OCI-M2 (cell line): ENCODE measurements at regions not wholly inside any gene's neighbourhood (a gene's known extent, or its start where the extent isn't known, plus 50 kb on each side); places are given as distances from the start of the nearest gene placed in this dataset.

Experiments used
- DNase-seq: peaks from one replicate; lab custom pipeline; 2025; ENCODE audit not compliant: unreplicated experiment; lab: John Stamatoyannopoulos, UW

DNA sequence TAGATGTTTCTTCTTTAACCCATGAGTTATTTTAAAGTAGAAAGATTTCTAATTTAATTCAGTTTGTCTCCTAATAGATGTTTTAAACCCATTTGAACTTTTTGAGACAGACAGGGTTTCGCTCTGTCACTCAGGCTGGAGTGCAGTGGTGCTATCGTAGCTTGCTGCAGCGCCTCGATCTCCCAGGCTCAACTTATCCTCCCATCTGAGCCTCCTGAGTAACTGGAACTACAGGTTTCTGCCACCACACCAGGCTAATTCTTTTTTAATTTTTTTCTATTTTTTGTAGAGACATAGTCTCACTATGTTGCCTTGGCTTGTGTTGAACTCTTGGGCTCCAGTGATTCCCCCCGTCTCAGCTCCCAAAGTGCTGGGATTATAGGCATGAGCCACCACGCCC, 53.0 kb upstream of the RAB18 start:
- DNase-seq = no peak

DNA sequence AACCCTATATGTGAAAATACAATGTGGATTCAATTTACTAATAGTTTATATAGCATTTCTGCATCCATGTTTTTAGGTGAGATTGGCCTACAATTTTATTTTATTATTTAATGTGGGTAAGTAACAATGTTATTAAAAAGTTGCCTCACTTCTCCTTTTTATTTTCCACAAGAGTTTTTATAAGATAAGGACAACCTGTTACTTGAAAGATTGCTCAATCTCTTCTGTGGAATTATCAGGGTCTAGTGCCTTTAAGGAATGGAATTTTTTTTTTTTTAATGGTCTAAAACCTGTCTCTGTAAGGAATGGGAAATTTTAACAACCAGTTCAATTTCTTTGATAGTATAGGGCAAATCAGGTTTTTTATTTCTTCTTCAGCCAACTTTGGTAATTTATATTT, 53.9 kb upstream of the RAB18 start:
- DNase-seq = no peak

DNA sequence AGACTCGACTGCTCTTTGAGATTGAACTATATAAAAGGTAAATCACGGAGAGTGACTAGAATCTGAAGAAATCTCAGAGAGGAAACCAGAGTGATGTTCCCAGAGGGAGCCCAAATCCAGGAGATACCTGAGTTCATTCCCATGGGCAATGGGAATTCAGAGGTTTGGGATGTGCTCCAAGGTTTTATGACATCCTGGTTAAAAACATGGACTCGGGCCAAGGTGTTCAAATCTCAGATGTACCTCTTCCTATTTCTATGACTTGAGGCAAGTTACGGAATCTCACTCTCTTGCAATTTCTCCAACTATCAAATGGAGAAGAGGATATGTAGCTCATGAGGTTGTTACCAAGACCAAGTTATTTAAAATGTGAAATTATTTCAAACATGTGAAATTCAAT, 54.5 kb upstream of the RAB18 start:
- DNase-seq = no peak

GRCh38 chr10:27448921-27449320, 55.2 kb upstream of the RAB18 start:
- DNase-seq = no peak

GRCh38 chr10:27447540-27447939, 56.6 kb upstream of the RAB18 start:
- DNase-seq = no peak

- peak; percentile 5 for DNase-seq
Observed at GRCh38 chr10:27446091-27446918, 57.8 kb upstream of the RAB18 start.

DNA sequence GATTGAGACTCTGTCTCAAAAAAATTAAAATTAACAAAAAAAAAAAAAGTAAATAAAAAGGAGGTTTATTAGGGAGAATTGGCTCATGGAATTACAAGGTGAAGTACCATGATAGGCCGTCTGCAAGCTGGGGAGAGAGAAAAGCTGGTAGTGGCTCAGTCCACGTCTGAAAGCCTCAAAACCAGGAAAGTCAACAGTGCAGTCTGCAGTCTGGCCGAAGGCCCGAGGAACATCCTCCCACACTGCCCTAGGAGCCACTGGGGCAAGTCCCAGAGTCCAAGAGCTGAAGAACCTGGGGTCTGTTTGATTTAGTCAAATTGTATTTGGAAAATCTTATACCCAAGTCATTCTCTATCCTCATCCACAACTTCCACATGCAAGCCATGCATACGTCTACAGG, 59.0 kb upstream of the RAB18 start:
- no peak for DNase-seq

- no peak for DNase-seq
Observed at GRCh38 chr10:27440478-27440877, 63.6 kb upstream of the RAB18 start.

DNA sequence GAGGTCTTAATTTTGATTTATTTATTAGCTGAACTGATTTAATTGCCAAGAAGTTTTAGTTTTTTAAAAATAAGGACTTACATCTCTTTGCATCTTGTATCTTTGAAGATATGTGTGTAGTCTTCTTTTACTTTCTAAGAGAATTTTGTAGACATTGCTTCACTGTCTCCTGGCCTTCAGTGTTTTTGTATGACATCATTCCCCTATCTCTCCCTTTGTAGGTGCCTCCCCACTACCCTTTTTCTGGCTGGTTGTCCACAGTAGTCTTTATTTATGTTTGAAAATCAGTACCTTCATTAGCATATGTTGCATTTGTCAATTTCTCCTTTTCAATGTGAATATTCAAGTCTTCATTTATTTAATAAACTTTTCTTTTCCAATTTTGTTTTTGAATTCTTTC, 64.1 kb upstream of the RAB18 start:
- no peak for DNase-seq

- no peak for DNase-seq
Observed at GRCh38 chr10:27439101-27439500, 65.0 kb upstream of the RAB18 start.

GRCh38 chr10:27437775-27438174, 66.3 kb upstream of the RAB18 start:
- DNase-seq = no peak

DNA sequence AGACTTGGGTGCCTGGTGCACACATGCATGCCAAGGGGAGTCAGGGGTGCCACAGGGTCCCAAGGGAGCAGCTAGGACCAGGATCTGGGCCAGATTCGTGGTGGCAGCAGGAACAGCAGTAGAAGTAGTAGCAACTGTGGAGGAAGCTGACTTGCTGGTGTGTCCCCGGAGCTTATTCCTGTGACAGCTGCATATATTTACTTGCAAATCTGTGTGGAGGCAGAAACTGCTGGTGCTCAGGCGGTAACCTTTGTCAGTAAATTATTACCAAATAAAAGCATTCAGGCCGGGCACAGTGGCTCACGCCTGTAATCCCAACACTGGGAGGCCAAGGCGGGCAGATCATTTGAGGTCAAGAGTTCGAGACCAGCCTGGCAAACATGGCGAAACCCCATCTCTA, 67.4 kb upstream of the RAB18 start:
- no peak for DNase-seq

DNA sequence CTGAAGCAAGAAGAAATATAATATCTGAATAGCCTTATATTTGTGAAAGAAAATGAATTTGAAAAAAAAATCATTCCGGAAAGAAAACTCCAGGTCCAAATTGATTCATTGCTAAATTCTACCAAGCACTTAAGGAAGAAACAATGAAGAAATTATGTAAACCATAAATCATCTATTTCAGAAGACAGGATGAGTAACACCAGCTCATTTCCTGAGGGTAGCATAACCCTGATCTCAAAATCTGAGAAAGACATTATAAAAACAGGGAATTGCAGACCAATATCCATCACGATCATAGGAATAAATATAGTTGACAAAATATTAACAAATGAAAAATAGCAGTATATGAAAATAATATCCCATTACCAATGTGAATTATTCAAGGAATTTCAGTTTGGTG, 70.1 kb upstream of the RAB18 start:
- DNase-seq = no peak

- DNase-seq = no peak
Observed at GRCh38 chr10:27426948-27427467, 77.1 kb upstream of the RAB18 start.

- DNase-seq = no peak
Observed at GRCh38 chr10:27413831-27414348, 90.2 kb upstream of the RAB18 start.

- DNase-seq = no peak
Observed at GRCh38 chr10:27413387-27413786, 90.7 kb upstream of the RAB18 start.

GRCh38 chr10:27410153-27410552, 94.0 kb upstream of the RAB18 start:
- DNase-seq = no peak

- DNase-seq = no peak
Observed at GRCh38 chr10:27407271-27407670, 96.8 kb upstream of the RAB18 start.

- no peak for DNase-seq
Observed at GRCh38 chr10:27399871-27400270, 104.2 kb upstream of the RAB18 start.

GRCh38 chr10:27393961-27394360, 110.1 kb upstream of the RAB18 start:
- no peak for DNase-seq

- DNase-seq = no peak
Observed at GRCh38 chr10:27392606-27393005, 111.5 kb upstream of the RAB18 start.

- no peak for DNase-seq
Observed at GRCh38 chr10:27391916-27392315, 112.2 kb upstream of the RAB18 start.

- DNase-seq = no peak
Observed at GRCh38 chr10:27391325-27391724, 112.8 kb upstream of the RAB18 start.
